GM18505 (cell line): ENCODE measurements at regions not wholly inside any gene's neighbourhood (a gene's known extent, or its start where the extent isn't known, plus 50 kb on each side); places are given as distances from the start of the nearest gene placed in this dataset.
"Not testable (repeated sequence)": the region's sequence is repeated elsewhere in the genome, so short reads cannot be mapped to it uniquely, and the experiment has no call there.

Source experiments
- ATAC-seq: cut with Tn5 transposase; IDR thresholded peaks from one replicate; pipeline ENCODE4 v1.9.1; 2021; ENCODE audit not compliant: unreplicated experiment
- POLR2A ChIP-seq: IDR thresholded peaks from 4 replicates; pipeline ENCODE4 v1.6.1; 2011; ENCODE audit warnings: borderline replicate concordance; ENCODE audit not compliant: insufficient read depth, insufficient read length; ENCODE audit errors: extremely low read depth

- TF ChIP-seq POLR2A, result no peak
- ATAC-seq, result no peak
Measured at GRCh38 chr3:22684739-22685138, 518.4 kb upstream of the UBE2E2 start.

GRCh38 chr3:22685597-22685996 lies 517.5 kb upstream of the UBE2E2 start:
- TF ChIP-seq POLR2A, result no peak
- no peak for ATAC-seq

GRCh38 chr3:22691407-22691806 lies 511.7 kb upstream of the UBE2E2 start:
- TF ChIP-seq POLR2A, result no peak
- ATAC-seq, result no peak

GRCh38 chr3:22691856-22692628 lies 511.1 kb upstream of the UBE2E2 start:
- no peak for TF ChIP-seq POLR2A
- no peak for ATAC-seq

GRCh38 chr3:22700876-22701275 lies 502.3 kb upstream of the UBE2E2 start:
- ATAC-seq, result no peak
- no peak for TF ChIP-seq POLR2A

- no peak for TF ChIP-seq POLR2A
- ATAC-seq, result no peak
Measured at GRCh38 chr3:22704166-22704565, 499.0 kb upstream of the UBE2E2 start.

- no peak for TF ChIP-seq POLR2A
- ATAC-seq, result no peak
Measured at GRCh38 chr3:22704571-22705354, 498.4 kb upstream of the UBE2E2 start.

- ATAC-seq, result not testable (repeated sequence)
Measured at GRCh38 chr3:22706922-22707321, 496.2 kb upstream of the UBE2E2 start.

- no peak for ATAC-seq
- no peak for TF ChIP-seq POLR2A
Measured at GRCh38 chr3:22713936-22714335, 489.2 kb upstream of the UBE2E2 start.

- no peak for ATAC-seq
- TF ChIP-seq POLR2A, result no peak
Measured at GRCh38 chr3:22714749-22715148, 488.4 kb upstream of the UBE2E2 start.

GRCh38 chr3:22720596-22720995 lies 482.5 kb upstream of the UBE2E2 start:
- no peak for ATAC-seq
- no peak for TF ChIP-seq POLR2A

- no peak for TF ChIP-seq POLR2A
- no peak for ATAC-seq
Measured at GRCh38 chr3:22724420-22724819, 478.7 kb upstream of the UBE2E2 start.

GRCh38 chr3:22728406-22728805 lies 474.7 kb upstream of the UBE2E2 start:
- no peak for TF ChIP-seq POLR2A
- ATAC-seq, result no peak

- no peak for TF ChIP-seq POLR2A
- no peak for ATAC-seq
Measured at GRCh38 chr3:22729212-22729611, 473.9 kb upstream of the UBE2E2 start.

- ATAC-seq, result no peak
- no peak for TF ChIP-seq POLR2A
Measured at GRCh38 chr3:22729981-22730380, 473.1 kb upstream of the UBE2E2 start.

GRCh38 chr3:22730701-22731100 lies 472.4 kb upstream of the UBE2E2 start:
- ATAC-seq, result no peak
- TF ChIP-seq POLR2A, result no peak
